SK-N-SH (cell line): ENCODE measurements at regions not wholly inside any gene's neighbourhood (a gene's known extent, or its start where the extent isn't known, plus 50 kb on each side); places are given as distances from the start of the nearest gene placed in this dataset.

Source experiments
- CHD2 ChIP-seq: fragments of 150-350 bp; IDR thresholded peaks from 2 replicates; pipeline ENCODE4 v1.6.1; 2018; ENCODE audit warnings: low read length; ENCODE audit not compliant: partially characterized antibody
- EZH2phosphoT487 ChIP-seq: fragments of 200-600 bp; sonication (generic); IDR thresholded peaks from 2 replicates; pipeline ENCODE4 v1.6.1; 2017; ENCODE audit warnings: low read depth, mixed run types, mild to moderate bottlenecking, antibody characterized with exemption, moderate library complexity, borderline replicate concordance
- GATA2 ChIP-seq: sonication (generic); formaldehyde crosslinking; IDR thresholded peaks from 2 replicates; pipeline ENCODE4 v1.5.0; 2020; ENCODE audit warnings: mild to moderate bottlenecking, missing genetic modification reagents
- JUND ChIP-seq: IDR thresholded peaks from 2 replicates; pipeline ENCODE4 v1.4.0; 2012
- POLR2AphosphoS5 ChIP-seq: IDR thresholded peaks from 2 replicates; pipeline ENCODE4 v1.6.1; 2012; ENCODE audit warnings: low read depth, low read length
- RAD21 ChIP-seq: IDR thresholded peaks from 2 replicates; pipeline ENCODE4 v1.6.1; 2012; ENCODE audit warnings: mild to moderate bottlenecking, low read length
- SMC3 ChIP-seq: IDR thresholded peaks from 2 replicates; pipeline ENCODE4 v1.6.1; 2012; ENCODE audit warnings: low read depth, low read length, improper control_type of control experiment
- TAF1 ChIP-seq: IDR thresholded peaks from 2 replicates; pipeline ENCODE4 v1.6.1; 2012; ENCODE audit warnings: low read depth, mild to moderate bottlenecking, low read length, moderate library complexity, borderline replicate concordance
- TEAD4 ChIP-seq: IDR thresholded peaks from 2 replicates; pipeline ENCODE4 v1.4.0; 2012; ENCODE audit warnings: mild to moderate bottlenecking, borderline replicate concordance; ENCODE audit not compliant: insufficient read depth
- TF ChIP-seq, protein P1 (sequence below): fragments of 200-600 bp; sonication (generic); IDR thresholded peaks from 2 replicates; pipeline ENCODE4 v1.6.1; 2017; ENCODE audit warnings: antibody characterized with exemption, mild to moderate bottlenecking, moderate library complexity
- TF ChIP-seq, protein P2 (sequence below): IDR thresholded peaks from 2 replicates; pipeline ENCODE4 v1.4.0; 2012; ENCODE audit warnings: low read depth, borderline replicate concordance
- TF ChIP-seq, protein P3 (sequence below): IDR thresholded peaks from 2 replicates; pipeline ENCODE4 v1.4.0; 2012; ENCODE audit warnings: low read depth, borderline replicate concordance
- TF ChIP-seq, protein P4 (sequence below): IDR thresholded peaks from 2 replicates; pipeline ENCODE4 v1.4.0; 2012; ENCODE audit warnings: low read depth
- TF ChIP-seq, protein P5 (sequence below): IDR thresholded peaks from 2 replicates; pipeline ENCODE4 v1.6.1; 2012; ENCODE audit warnings: mild to moderate bottlenecking, low read depth, low read length, moderate library complexity

DNA sequence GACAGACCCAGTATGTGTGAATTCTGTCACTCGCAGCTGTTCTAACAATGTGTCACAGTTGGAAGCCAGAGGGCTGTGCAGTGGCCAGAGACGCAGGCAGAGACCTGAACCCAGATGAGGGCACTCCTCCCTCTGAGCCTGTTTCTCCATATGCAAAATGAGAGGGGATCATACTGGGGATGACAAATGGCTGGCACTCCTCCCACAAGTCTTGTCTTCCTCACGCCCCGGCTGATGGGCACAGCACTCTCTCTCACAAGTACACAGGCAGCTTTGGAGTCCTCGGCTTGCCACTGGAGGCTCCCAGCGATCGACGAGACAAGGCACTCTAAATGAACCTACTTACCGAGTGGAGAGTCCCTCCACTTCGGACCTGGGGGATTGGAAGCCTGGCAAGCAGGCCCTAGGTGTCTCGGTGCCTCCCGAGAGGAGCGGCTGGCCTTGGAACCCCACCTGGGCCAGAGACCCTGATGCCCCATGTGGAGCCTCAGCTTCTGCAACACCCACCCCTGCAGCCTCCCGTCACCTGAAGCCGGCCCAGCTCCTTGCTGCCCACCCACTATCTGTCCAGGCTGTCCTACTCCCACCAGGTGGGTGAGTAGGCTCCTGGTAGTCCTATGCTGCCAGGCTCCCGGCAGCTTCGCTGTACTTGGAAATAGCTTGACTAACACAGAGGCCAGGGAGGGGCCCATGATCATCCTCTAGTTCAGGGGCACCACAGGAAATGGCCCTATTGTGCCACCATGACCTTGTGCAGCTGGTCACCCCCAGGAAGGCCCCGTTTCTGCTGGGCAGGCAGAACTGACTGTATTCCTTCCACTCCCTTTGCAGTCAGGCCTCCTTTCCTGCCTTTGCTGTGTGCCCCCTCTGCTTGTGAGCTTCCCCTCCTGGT lies 65.0 kb upstream of the IQSEC1 start:
- TF ChIP-seq, protein P1, sequence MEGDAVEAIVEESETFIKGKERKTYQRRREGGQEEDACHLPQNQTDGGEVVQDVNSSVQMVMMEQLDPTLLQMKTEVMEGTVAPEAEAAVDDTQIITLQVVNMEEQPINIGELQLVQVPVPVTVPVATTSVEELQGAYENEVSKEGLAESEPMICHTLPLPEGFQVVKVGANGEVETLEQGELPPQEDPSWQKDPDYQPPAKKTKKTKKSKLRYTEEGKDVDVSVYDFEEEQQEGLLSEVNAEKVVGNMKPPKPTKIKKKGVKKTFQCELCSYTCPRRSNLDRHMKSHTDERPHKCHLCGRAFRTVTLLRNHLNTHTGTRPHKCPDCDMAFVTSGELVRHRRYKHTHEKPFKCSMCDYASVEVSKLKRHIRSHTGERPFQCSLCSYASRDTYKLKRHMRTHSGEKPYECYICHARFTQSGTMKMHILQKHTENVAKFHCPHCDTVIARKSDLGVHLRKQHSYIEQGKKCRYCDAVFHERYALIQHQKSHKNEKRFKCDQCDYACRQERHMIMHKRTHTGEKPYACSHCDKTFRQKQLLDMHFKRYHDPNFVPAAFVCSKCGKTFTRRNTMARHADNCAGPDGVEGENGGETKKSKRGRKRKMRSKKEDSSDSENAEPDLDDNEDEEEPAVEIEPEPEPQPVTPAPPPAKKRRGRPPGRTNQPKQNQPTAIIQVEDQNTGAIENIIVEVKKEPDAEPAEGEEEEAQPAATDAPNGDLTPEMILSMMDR, result no peak
- TF ChIP-seq TAF1, result no peak
- no peak for TF ChIP-seq EZH2phosphoT487
- TF ChIP-seq CHD2, result no peak
- TF ChIP-seq SMC3, result no peak
- TF ChIP-seq, protein P2, sequence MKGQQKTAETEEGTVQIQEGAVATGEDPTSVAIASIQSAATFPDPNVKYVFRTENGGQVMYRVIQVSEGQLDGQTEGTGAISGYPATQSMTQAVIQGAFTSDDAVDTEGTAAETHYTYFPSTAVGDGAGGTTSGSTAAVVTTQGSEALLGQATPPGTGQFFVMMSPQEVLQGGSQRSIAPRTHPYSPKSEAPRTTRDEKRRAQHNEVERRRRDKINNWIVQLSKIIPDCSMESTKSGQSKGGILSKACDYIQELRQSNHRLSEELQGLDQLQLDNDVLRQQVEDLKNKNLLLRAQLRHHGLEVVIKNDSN, result no peak
- no peak for TF ChIP-seq JUND
- no peak for TF ChIP-seq TEAD4
- TF ChIP-seq, protein P3, sequence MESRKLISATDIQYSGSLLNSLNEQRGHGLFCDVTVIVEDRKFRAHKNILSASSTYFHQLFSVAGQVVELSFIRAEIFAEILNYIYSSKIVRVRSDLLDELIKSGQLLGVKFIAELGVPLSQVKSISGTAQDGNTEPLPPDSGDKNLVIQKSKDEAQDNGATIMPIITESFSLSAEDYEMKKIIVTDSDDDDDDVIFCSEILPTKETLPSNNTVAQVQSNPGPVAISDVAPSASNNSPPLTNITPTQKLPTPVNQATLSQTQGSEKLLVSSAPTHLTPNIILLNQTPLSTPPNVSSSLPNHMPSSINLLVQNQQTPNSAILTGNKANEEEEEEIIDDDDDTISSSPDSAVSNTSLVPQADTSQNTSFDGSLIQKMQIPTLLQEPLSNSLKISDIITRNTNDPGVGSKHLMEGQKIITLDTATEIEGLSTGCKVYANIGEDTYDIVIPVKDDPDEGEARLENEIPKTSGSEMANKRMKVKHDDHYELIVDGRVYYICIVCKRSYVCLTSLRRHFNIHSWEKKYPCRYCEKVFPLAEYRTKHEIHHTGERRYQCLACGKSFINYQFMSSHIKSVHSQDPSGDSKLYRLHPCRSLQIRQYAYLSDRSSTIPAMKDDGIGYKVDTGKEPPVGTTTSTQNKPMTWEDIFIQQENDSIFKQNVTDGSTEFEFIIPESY, result no peak
- TF ChIP-seq, protein P4, sequence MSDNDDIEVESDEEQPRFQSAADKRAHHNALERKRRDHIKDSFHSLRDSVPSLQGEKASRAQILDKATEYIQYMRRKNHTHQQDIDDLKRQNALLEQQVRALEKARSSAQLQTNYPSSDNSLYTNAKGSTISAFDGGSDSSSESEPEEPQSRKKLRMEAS, result no peak
- TF ChIP-seq POLR2AphosphoS5, result no peak
- TF ChIP-seq RAD21, result no peak
- TF ChIP-seq, protein P5, sequence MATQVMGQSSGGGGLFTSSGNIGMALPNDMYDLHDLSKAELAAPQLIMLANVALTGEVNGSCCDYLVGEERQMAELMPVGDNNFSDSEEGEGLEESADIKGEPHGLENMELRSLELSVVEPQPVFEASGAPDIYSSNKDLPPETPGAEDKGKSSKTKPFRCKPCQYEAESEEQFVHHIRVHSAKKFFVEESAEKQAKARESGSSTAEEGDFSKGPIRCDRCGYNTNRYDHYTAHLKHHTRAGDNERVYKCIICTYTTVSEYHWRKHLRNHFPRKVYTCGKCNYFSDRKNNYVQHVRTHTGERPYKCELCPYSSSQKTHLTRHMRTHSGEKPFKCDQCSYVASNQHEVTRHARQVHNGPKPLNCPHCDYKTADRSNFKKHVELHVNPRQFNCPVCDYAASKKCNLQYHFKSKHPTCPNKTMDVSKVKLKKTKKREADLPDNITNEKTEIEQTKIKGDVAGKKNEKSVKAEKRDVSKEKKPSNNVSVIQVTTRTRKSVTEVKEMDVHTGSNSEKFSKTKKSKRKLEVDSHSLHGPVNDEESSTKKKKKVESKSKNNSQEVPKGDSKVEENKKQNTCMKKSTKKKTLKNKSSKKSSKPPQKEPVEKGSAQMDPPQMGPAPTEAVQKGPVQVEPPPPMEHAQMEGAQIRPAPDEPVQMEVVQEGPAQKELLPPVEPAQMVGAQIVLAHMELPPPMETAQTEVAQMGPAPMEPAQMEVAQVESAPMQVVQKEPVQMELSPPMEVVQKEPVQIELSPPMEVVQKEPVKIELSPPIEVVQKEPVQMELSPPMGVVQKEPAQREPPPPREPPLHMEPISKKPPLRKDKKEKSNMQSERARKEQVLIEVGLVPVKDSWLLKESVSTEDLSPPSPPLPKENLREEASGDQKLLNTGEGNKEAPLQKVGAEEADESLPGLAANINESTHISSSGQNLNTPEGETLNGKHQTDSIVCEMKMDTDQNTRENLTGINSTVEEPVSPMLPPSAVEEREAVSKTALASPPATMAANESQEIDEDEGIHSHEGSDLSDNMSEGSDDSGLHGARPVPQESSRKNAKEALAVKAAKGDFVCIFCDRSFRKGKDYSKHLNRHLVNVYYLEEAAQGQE, result no peak
- TF ChIP-seq GATA2, result no peak
